GM19397 (cell line): ENCODE measurements at regions not wholly inside any gene's neighbourhood (a gene's known extent, or its start where the extent isn't known, plus 50 kb on each side); places are given as distances from the start of the nearest gene placed in this dataset.

Experiments used
- ATAC-seq: cut with Tn5 transposase; IDR thresholded peaks from one replicate; pipeline ENCODE4 v1.9.1; 2021; ENCODE audit warnings: mild to moderate bottlenecking, moderate library complexity; ENCODE audit not compliant: unreplicated experiment

GRCh38 chr18:78390348-78390951 lies 589.2 kb upstream of the SALL3 start:
- ATAC-seq, result no peak

GRCh38 chr18:78390952-78391348 lies 588.7 kb upstream of the SALL3 start:
- no peak for ATAC-seq

GRCh38 chr18:78393086-78393862 lies 586.3 kb upstream of the SALL3 start:
- ATAC-seq, result no peak

- ATAC-seq, result no peak
These were observed 583.5 kb upstream of the SALL3 start for GRCh38 chr18:78396077-78396476.

- no peak for ATAC-seq
These were observed 582.9 kb upstream of the SALL3 start for GRCh38 chr18:78396756-78397155.

- ATAC-seq, result no peak
These were observed 579.6 kb upstream of the SALL3 start for GRCh38 chr18:78399992-78400503.

- ATAC-seq, result no peak
These were observed 577.2 kb upstream of the SALL3 start for GRCh38 chr18:78402440-78402839.

GRCh38 chr18:78402966-78403365 lies 576.7 kb upstream of the SALL3 start:
- no peak for ATAC-seq

- no peak for ATAC-seq
These were observed 576.2 kb upstream of the SALL3 start for GRCh38 chr18:78403371-78403770.

- no peak for ATAC-seq
These were observed 573.9 kb upstream of the SALL3 start for GRCh38 chr18:78405763-78406162.

- no peak for ATAC-seq
These were observed 572.7 kb upstream of the SALL3 start for GRCh38 chr18:78406743-78407465.

- no peak for ATAC-seq
These were observed 572.2 kb upstream of the SALL3 start for GRCh38 chr18:78407466-78407844.

- ATAC-seq, result no peak
These were observed 571.0 kb upstream of the SALL3 start for GRCh38 chr18:78408623-78409022.

GRCh38 chr18:78410094-78410786 lies 569.4 kb upstream of the SALL3 start:
- no peak for ATAC-seq

GRCh38 chr18:78411539-78411938 lies 568.1 kb upstream of the SALL3 start:
- ATAC-seq, result no peak

GRCh38 chr18:78414302-78414701 lies 565.3 kb upstream of the SALL3 start:
- ATAC-seq, result no peak

GRCh38 chr18:78416853-78417252 lies 562.8 kb upstream of the SALL3 start:
- ATAC-seq, result no peak

GRCh38 chr18:78418379-78418778 lies 561.2 kb upstream of the SALL3 start:
- ATAC-seq, result no peak

- ATAC-seq, result no peak
These were observed 560.4 kb upstream of the SALL3 start for GRCh38 chr18:78419171-78419570.

GRCh38 chr18:78420116-78420515 lies 559.5 kb upstream of the SALL3 start:
- no peak for ATAC-seq

- no peak for ATAC-seq
These were observed 558.2 kb upstream of the SALL3 start for GRCh38 chr18:78421392-78421791.
